Fibroblast of villous mesenchyme (primary cell): ENCODE measurements at regions not wholly inside any gene's neighbourhood (a gene's known extent, or its start where the extent isn't known, plus 50 kb on each side); places are given as distances from the start of the nearest gene placed in this dataset.

ENCODE experiments used
- DNase-seq: peaks from one replicate; pipeline ENCODE4 v3.0.0-alpha.2; 2010; ENCODE audit warnings: low read depth
- H3K4me3 ChIP-seq: 2 replicates; pipeline ENCODE4 v1.5.1; 2011; ENCODE audit warnings: low read depth, mild to moderate bottlenecking, low read length
- TF ChIP-seq, protein P1 (sequence below): IDR thresholded peaks from 2 replicates; pipeline ENCODE4 v1.5.1; 2012; ENCODE audit warnings: low read depth, mild to moderate bottlenecking, low read length; ENCODE audit not compliant: insufficient read depth

DNA sequence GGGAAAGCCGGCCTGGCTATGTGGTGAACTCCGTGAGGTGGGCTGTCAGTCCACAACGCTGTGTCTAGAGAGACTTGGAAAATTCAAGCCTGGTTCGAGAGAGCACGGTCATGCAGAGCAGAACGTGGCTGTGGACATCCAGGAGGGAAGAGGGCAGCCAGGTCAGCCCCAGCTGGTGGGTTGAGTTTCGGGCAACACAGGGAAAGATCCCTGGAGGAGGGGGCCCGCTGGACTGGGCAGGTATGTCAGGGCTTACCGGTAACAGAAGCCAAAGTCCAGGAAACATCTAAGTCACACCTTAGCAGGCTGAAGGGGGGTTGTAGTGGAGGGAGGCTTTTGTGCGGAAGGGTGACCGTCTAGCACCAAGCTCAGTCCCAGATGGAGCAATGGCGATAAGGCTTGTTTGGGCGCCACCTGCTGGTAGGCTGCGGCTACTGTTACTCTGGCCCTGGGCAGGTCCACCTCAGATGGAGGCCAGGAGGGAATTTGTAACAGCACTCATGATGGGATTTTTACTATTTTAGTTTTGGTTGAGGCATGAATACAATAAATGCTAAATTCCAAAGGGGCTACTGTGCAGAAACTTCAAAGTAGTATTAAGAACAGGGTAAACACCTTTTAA lies 143.3 kb upstream of the ZNF644 start:
- TF ChIP-seq, protein P1, sequence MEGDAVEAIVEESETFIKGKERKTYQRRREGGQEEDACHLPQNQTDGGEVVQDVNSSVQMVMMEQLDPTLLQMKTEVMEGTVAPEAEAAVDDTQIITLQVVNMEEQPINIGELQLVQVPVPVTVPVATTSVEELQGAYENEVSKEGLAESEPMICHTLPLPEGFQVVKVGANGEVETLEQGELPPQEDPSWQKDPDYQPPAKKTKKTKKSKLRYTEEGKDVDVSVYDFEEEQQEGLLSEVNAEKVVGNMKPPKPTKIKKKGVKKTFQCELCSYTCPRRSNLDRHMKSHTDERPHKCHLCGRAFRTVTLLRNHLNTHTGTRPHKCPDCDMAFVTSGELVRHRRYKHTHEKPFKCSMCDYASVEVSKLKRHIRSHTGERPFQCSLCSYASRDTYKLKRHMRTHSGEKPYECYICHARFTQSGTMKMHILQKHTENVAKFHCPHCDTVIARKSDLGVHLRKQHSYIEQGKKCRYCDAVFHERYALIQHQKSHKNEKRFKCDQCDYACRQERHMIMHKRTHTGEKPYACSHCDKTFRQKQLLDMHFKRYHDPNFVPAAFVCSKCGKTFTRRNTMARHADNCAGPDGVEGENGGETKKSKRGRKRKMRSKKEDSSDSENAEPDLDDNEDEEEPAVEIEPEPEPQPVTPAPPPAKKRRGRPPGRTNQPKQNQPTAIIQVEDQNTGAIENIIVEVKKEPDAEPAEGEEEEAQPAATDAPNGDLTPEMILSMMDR: peak; percentile 98
- peak; percentile 53 for DNase-seq
- H3K4me3 ChIP-seq: no peak overlapping the region

DNA sequence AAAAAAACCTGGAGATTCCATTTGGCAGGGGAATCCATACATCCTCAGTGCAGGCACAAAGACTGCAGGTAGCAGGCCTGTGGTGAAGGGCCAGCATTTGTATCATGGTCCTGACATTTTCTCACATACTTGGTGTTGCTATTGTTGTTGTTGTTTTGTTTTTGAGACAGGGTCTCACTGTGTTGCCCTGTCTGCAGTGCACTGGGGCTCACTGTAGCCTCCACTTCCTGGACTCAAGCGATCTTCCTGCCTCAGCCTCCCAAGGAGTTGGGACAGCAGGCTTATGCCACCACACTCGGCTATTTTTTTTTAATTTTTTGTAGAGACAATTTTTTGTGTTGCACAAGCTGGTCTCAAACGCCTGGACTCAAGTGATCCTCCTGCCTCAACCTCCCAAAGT lies 140.8 kb upstream of the ZNF644 start:
- TF ChIP-seq, protein P1: no peak
- no peak overlapping the region for H3K4me3 ChIP-seq
- DNase-seq: no peak

DNA sequence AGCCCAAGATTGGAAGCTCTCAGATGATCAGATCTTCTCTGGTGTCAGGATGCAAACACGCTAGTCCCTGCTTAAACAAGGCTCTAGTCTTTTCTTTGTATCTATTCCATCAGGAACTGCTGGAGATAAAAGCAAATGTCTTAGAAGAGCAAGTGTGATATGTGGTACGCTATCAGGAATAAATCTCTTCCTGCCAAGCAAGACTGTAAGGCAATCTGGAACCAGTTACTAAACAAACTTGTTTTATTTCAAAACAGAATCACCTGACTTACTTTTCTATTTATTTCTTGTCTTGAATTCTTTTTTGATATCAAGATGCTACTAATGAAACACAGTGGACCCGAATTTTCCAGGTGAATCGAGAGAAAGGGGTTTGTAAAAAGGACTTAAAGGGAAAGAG lies 139.9 kb upstream of the ZNF644 start:
- DNase-seq: peak; percentile 6
- no peak overlapping the region for H3K4me3 ChIP-seq
- TF ChIP-seq, protein P1: no peak

DNA sequence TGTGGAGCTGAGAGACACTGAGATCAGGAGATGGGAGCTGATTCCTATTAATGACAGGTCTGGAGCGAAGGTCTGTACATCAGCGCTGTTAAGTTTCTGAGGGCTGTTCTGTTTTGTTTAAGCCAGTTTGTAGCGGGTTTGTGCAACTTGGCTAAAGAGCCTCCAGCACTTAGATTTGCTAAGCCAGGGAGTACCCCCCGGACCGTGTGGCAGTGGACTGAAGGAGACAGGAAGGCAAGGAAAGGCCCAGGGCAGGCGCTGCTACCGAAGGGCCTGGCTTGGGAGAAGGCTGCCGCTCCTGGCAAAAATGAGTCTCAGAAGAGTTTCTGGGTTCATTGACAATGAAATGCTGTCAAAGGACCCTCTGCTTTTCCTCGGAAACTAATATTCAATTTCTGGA lies 139.3 kb upstream of the ZNF644 start:
- TF ChIP-seq, protein P1: no peak
- H3K4me3 ChIP-seq: no peak overlapping the region
- no peak for DNase-seq

DNA sequence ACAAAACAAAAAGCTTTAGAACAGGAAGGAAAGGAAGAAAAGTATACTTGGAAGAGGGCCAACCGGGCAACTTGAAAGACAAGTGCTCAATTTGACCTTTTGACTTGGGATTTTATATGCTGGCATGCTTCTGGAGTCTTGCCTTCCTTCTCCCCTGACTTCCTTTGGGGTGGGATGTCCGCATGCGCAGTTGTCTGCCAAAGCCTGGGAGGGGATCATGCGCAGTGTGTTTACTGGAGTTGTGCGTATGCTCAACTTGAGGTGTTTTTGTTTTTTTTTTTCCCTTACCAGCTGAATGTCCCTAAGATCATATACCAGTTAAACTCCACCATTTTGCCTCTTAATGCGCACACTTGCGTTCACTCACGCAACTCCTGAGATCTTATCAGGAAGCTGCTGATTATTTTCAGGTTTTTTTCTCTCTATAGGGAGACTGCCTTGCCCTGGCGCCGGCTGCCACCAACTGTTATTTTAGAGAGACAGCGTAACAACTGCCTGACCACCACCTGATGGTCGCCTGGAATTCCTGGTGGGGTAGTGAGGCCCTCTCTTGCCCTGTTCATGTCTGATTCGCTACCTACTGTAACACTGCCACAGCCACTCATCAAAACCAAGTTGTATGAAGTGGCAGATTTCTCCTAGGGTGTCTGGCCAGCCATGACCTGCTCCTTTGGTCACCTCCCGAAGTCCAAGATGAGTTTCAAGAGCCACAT lies 138.7 kb upstream of the ZNF644 start:
- no peak for DNase-seq
- no peak overlapping the region for H3K4me3 ChIP-seq
- TF ChIP-seq, protein P1: no peak

DNA sequence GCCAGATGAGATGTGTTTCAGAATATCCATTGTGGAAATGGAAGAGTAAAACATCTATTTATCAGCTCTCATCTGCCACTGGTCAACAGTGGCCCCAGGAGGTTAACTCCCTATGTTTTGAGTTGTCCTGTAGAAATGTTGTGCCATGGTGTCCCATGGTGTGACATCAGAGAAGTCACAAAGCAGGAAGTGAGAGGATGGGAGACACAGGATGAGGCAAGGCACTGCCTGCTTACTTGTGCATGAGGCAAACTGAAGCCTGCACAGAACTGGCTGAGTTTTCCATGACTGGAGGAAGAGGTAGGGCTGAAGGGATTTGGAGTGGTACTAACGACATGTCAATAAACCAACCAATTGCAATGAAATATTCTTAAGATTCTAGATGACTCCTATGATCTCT lies 131.5 kb upstream of the ZNF644 start:
- DNase-seq: no peak
- H3K4me3 ChIP-seq: no peak overlapping the region
- TF ChIP-seq, protein P1: no peak
